ENCODE measurements at regions not wholly inside any gene's neighbourhood (a gene's known extent, or its start where the extent isn't known, plus 50 kb on each side); places are given as distances from the start of the nearest gene placed in this dataset.
"Not testable (repeated sequence)": the region's sequence is repeated elsewhere in the genome, so short reads cannot be mapped to it uniquely, and the experiment has no call there.

DNA sequence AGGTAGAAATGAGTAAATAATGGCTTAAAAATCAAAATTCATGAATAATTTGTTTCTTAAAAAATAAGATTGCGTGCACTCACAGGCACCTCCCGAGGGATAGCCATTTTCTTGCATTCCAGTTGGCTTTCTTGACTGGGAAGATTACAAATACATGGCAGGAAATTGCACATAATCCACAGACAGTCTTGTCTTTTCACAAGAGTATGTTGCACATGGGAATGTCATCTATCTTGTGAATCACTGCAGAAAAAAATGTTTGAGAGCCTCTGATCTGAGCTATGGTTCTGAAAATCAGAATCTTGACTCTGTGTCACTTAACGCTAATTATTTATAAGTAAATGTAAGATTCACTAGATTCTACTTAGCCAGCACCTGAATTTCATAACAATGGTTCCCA lies 74.1 kb upstream of the PRKG1 start:
- no peak for DNase-seq

DNA sequence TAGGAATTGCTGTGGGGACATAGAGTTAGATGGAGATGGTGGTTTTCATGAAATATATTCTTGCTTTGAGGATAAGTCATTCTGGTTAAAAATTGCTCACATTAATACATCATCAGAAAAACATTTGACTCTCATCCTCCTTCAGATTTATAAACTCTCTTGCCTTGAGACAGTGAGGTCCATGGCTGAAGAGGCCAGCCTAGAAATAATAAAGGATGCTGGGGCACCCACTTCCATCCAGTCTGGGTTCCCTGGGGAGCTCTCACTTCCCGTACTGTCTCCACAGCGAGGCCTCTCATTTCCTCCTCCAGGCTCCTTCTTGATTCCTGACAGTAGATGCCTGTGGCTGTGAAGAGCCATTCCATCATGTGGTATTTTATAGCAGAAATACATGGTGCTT lies 73.3 kb upstream of the PRKG1 start:
- no peak for DNase-seq

DNA sequence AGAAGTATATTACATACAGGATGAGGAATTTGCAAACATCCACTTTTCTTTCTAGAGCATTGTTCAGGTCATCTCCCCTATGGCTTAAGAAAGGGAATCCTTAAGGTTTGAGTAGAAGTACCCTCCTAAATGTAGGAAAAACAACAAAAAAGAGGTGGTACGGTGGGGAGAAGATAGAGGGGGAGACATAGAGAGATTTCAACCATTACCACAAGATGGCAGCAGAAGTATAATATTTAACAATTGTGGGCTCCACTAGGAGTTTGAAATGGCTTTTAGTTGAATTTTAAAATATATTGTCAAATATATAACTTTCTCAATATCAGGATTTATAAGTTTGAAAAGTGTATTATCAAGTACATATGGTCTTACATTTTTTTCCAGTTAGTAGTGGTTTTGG lies 72.7 kb upstream of the PRKG1 start:
- DNase-seq = peak; percentile 10

DNA sequence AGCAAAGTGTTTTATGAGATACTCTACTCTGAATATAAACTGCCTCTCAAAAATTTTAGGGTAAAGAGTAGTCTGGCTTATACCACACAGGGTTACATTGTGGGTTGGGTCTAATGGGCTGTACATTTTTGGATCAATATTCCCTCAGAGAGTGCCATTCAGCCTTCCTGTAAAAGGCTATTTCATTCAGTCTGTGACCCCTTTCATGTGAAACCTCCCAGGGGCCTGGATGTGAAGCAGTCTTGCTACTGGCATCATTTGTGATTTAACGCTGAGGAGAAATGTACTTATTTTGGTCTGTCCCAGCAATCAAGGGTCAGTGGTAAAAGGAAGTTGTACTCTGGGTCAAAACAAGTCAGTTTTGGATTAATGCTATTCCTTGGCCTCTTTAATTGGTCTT lies 71.8 kb upstream of the PRKG1 start:
- no peak for DNase-seq

DNA sequence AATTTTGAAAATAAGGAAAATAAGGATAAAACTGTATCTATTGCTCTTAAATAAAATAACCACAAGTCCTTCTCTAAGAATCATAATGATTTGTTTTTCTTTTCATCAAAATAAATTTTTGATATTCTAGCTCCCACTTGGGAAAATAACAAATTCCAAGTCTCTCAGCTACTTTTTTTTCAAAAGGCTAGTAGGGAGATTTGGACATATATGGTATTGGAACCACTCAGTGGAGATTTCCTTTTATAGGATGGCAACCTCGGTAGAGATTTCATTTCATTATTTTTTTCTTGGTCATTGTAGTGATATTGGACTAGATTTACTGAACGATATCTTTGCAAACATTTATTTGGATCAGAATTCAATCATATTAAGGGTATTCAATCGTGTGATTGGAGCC lies 69.5 kb upstream of the PRKG1 start:
- no peak for DNase-seq

DNA sequence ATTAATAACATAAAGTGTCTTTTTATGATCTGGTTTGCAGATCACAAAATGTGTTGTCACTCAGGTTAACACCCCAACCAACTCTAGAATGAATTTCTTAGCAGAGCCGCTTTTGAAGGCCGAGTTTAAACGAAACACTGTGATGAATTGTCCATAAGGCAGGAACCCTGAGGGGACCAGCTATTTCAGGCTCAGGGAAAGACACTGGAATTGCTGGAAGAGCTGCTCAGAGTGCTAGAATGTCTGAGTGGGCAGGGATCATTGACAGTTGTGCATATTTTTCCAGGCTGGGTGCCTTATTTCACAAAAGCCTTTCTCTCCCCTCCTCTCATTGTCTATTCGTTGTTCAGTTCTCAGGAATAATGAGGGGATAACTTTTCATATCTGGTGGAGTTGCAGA lies 68.7 kb upstream of the PRKG1 start:
- no peak for DNase-seq

DNA sequence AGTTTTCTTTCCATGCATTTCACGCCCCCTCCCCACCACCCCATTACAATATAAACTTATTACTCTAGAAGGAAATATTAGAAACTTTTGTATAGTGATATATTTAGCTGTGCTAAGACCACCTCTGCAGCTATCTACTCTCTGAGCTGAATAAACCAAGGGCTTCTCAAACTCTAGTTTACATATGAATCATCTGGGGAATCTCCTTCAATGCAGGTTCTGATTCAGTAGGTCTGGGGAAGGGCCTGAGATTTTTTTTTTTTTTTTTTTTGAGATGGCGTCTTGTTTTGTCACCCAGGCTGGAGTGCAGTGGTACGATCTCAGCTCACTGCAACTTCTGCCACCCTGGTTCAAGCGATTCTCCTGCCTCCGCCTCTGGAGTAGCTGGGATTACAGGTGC lies 67.6 kb upstream of the PRKG1 start:
- DNase-seq = no peak

DNA sequence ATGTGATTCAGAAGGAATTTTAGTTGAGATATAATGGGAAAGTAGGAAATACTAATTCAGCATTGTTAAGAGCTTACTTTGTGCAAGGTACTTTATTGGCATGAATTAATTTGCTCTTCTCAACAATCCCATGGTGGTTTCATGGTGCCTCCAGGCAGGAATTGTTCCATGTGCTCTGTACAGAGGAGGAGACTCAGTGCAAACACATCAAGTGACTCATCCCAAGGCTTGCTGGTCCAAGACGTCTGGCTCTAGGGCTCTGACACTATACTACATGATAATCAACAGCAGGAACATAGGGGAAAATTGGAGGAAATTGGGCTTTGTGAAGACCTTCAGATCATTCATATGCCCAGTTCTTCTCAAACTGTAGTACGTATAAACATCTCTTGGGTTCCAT lies 66.5 kb upstream of the PRKG1 start:
- DNase-seq = no peak

DNA sequence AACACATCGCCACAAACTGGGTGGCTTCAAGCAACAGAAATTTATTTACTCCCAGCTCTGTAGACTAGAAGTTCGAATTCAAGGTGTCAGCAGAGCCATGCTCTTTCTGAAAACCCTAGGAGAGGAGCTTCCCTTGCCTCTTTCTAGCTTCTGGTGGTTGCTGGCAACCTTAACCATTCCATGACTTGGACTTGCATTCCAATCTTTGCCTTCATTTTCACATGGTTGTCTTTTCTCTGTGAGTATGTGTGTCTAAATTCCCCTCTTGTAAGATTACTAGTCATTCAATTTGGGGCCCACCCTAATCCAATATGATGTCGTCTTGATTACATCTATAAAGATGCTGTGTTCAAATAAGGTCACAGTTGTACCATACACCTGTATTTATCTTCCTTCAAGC lies 65.9 kb upstream of the PRKG1 start:
- no peak for DNase-seq

DNA sequence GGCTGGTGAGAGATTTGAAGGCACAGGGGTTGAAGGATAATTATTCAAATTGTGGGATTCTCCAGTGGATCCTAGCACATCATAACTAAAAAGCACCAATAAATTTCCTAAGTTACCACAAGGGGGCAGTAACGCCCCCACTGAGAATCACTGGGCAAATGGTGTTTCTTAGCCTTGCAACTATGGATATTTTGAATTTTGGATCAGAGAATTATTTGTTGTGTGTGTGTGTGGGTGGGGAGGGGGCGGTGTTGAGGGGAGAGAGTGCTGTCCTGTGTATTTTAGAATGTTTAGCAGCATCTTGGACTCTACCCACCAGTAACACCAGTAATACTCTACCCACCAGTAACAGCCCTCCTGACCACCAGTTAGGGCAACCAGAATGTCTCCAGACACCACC lies 63.3 kb upstream of the PRKG1 start:
- DNase-seq = no peak

DNA sequence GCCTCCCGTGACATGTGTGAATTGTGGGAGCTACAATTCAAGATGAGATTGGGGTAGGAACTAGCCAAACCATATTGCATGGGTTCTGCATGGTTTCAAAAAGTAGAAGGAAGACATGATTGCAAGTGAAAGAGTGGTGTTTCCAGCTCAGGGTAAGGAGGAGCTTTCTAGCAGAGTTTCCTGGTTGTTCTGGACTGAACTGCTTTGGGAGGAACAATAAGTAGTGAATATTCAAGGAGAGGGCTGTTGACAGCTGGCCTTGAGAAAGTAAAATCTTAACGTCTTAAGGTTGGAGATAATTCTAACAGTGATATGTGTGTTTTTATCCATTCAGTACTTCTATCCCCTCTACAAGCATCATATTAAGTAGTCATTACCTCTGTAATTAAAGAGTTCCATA lies 62.2 kb upstream of the PRKG1 start:
- no peak for DNase-seq

DNA sequence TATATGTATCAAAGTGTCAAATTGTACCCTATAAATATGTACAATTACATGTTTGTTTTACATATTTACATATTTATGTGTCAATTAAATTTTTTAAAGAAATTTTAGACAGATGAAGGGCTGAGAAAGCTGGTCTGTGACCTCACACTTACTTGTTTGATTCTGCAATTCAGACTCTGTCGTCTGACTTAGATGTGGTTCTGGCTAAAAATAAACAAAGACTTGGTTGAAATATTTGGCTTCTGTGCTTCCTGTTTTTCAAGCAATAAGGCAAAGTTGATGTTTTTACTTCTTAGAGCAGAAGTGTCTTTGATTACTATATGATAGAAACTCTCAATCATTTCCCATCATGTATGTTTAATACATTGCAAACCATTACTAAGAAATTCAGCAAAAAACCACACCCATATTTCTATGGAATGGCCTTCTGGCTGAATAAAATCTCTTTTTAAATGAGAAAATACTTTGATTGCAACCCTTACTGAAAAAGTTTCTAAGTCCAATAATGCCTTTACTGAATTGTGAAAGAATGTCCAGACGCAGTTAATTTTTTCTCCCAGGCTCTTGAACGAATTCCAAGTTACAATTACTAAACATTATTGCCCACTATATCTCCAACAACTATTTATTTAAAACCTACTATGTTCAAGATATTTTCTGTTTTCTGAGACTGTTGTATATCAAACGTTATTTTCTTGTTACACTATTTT lies 59.5 kb upstream of the PRKG1 start:
- no peak for DNase-seq

DNA sequence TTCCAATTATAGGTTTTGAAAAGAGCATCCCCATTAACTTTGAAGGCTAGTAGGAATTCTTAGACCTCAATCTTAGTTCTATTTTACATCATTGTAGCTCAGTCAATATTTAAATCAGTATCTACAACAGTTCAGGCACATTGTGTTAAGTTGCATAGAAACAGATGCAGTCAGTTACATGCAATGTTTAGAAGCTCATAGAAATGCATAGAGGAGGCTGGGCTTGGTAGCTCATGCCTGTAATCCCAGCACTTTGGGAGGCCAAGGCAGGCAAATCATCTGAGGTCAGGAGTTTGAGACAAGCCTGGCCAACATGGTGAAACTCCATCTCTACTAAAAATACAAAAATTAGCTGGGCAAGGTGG lies 58.9 kb upstream of the PRKG1 start:
- DNase-seq = not testable (repeated sequence)

DNA sequence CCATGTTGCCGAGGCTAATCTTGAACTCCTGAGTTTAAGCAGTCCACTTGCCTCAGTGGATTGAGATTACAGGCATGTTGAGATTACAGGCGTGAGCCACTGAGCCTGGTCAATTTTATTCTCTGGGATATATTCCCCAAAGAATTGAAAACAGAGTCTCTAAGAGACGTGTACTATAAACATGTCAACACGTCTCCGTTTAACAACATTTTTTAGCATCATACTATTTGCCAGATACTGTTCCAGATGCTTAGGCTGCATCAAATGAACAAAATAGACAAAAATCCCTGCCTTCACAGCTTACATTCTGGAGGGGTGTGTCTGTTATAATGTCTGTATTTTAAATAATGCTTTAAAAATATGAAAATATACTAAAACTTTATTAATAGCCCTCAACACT lies 54.1 kb upstream of the PRKG1 start:
- DNase-seq = no peak

DNA sequence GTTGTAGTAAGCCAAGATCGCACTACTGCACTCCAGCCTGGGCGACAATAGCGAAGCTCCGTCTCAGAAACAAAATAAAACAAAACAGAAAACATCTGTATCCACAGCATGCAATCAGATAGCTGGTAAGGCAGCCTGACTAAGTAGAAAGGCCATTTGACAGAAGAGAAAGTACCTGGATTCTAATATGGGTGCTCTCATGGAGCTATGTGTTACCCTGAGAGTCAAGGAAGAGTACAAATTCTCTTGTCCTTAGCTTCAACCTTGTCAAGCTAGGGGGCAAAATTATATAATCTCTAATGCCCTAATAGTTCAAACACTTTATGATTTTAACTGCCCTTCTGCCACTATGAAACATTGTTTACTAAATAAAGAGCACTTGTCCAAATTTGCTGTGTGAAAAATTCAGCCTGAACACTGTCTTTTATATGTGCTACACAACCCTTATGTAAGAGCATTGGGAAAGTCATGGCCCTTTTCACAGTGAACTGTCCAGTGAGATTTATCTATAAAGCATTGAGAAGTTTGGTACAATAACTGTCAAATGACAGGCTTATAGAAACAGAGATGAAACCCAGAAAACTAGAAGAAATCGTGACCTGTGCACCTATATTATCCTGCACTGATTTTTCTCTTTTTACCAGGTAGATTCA lies 51.2 kb upstream of the PRKG1 start:
- no peak for DNase-seq

DNA sequence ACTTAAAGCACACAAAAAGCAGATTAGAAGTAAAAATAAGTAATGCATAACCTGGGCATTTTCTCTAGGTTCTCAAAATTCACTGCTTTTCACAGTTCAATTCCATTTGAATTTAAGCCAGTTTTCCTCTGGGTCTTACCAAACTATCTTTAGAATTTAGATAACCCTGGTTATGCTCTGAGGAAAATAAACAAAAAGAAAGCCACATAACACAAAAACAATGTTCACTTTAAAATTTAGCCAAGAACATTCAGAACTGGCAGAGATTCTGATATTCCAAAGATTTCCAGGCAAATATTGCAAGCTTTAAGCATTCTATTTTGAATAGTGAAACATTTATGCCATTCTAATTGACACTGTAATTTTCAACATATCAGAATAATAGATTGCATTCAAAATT lies 50.7 kb upstream of the PRKG1 start:
- no peak for DNase-seq
